Lower leg skin (tissue), 4 donors: ENCODE measurements at regions not wholly inside any gene's neighbourhood (a gene's known extent, or its start where the extent isn't known, plus 50 kb on each side); places are given as distances from the start of the nearest gene placed in this dataset.

ENCODE experiments used
- DNase-seq, 2 donors: peaks; one replicate each; pipeline ENCODE4 v3.0.0-alpha.2; 2019; ENCODE audit warnings: low spot score in 2 of 2
- H3K4me3 ChIP-seq: fragments of 200-600 bp; sonication (generic); 2 replicates; pipeline ENCODE4 v1.5.1; 2017; ENCODE audit warnings: mild to moderate bottlenecking, low read depth; ENCODE audit not compliant: poor library complexity, severe bottlenecking
- CTCF ChIP-seq, 3 donors: fragments of 450-650 bp; IDR thresholded peaks; one replicate each; pipeline ENCODE4 v1.5.1; 2016; ENCODE audit warnings: antibody characterized with exemption in 3 of 3, mild to moderate bottlenecking in 3 of 3, moderate library complexity in 2 of 3
- POLR2A ChIP-seq, 2 donors: fragments of 450-650 bp; IDR thresholded peaks; one replicate each; pipeline ENCODE4 v1.6.1; 2016 to 2017; ENCODE audit warnings: antibody characterized with exemption in 2 of 2, mild to moderate bottlenecking in 1 of 2, moderate library complexity in 1 of 2
- WGBS, 2 donors: methylation state at CpG; one replicate each; pipeline ENCODE4 v1.1.5; 2018; 5-methylcytosine and 5-hydroxymethylcytosine counted together
- intact Hi-C: fragments of 100-400 bp; cut with DNase I; formaldehyde crosslinking; loops from one replicate; pipeline ENCODE4 v1.15.0; 2023; ENCODE audit warnings: low total_unique reads

- no peak overlapping the region for H3K4me3 ChIP-seq
- intact Hi-C loops = loop anchor here (10.0 kb wide), 1 partner anchor 1495 kb away; no protein-coding TSS in a partner anchor
- DNase-seq = no peak
- 28 to 43% methylated on average over 1 of the region's 1 CpG for WGBS, 2 donors
- no peak for TF ChIP-seq CTCF (IDR thresholded peaks at IDR 0.05)
- TF ChIP-seq POLR2A (IDR thresholded peaks at IDR 0.05) = no peak
Measured at GRCh38 chr7:84339306-84339705, 144.7 kb upstream of the SEMA3A start.

- intact Hi-C loops = loop anchor here (10.0 kb wide), 1 partner anchor 1493 kb away; no protein-coding TSS in a partner anchor
- WGBS, 2 donors = 42 to 52% methylated on average over 2 of the region's 2 CpGs
- no peak overlapping the region for H3K4me3 ChIP-seq
- DNase-seq = no peak
- TF ChIP-seq POLR2A (IDR thresholded peaks at IDR 0.05) (no peak), CTCF (IDR thresholded peaks at IDR 0.05) (no peak)
Measured at GRCh38 chr7:84337429-84337828, 142.8 kb upstream of the SEMA3A start.

- H3K4me3 ChIP-seq = no peak overlapping the region
- 78 to 93% methylated on average over 1 of the region's 1 CpG for WGBS, 2 donors
- intact Hi-C loops = loop anchor here (10.0 kb wide), 1 partner anchor 1492 kb away; no protein-coding TSS in a partner anchor
- no peak for DNase-seq
- no peak for TF ChIP-seq CTCF (IDR thresholded peaks at IDR 0.05)
- TF ChIP-seq POLR2A (IDR thresholded peaks at IDR 0.05) = no peak
Measured at GRCh38 chr7:84336766-84337165, 142.2 kb upstream of the SEMA3A start.

DNA sequence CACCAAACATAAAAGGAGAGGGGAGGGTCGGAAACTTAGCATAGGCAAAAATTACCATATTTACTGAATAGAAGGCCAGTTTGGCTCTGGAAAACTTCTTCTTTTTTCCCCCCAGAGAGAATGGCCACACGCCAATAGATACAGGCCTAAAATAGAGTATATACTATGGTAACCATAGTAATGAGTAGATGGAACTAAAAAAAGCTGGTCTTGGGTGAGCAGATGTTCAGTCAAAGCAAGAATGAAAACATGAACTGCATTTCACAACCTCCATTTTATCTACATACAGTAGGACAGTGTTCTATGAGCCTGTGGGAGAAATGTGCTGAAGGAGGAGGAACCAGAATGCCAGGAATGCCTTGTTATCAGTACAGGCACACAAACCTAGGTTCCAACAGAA is 141.7 kb upstream of the SEMA3A start:
- H3K4me3 ChIP-seq = no peak overlapping the region
- no peak for TF ChIP-seq CTCF (IDR thresholded peaks at IDR 0.05)
- no peak for DNase-seq
- 72% methylated on average over 2 of the region's 2 CpGs for WGBS, 2 donors
- intact Hi-C loops = loop anchor here (10.0 kb wide), 1 partner anchor 1492 kb away; no protein-coding TSS in a partner anchor

DNA sequence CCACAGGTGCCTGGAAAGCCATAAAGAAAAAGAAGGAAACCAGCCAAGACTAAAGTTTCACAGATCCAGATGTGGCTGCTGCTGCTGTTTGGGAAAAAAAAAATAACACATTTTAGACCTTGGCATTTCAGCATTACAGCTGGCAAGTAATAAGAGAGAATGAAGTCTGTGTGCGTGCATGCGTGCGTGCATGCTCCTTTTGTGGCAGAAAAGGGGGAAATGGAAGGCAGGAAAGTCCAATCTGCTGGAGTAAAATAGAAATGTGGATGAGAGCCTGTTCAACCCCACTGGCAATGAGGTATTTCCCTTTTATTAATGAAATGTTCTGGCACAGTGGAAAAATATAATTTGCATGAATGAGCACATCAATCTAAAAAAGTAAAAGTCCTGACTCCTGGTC is 137.0 kb upstream of the SEMA3A start:
- DNase-seq = no peak
- WGBS, 2 donors = 28 to 32% methylated on average over 3 of the region's 3 CpGs
- intact Hi-C loops = loop anchor here (10.0 kb wide), 1 partner anchor 1487 kb away; no protein-coding TSS in a partner anchor
- no peak for TF ChIP-seq CTCF (IDR thresholded peaks at IDR 0.05)
- H3K4me3 ChIP-seq = no peak overlapping the region

- TF ChIP-seq CTCF (IDR thresholded peaks at IDR 0.05) (no peak), POLR2A (IDR thresholded peaks at IDR 0.05) (no peak)
- DNase-seq = no peak
- H3K4me3 ChIP-seq = no peak overlapping the region
- 75 to 90% methylated on average over 2 of the region's 2 CpGs for WGBS, 2 donors
- intact Hi-C loops = no loop called here
Measured at GRCh38 chr7:84328571-84328970, 134.0 kb upstream of the SEMA3A start.
